IMR-90 (cell line): ENCODE measurements at regions not wholly inside any gene's neighbourhood (a gene's known extent, or its start where the extent isn't known, plus 50 kb on each side); places are given as distances from the start of the nearest gene placed in this dataset.

Experiments
- ATAC-seq: fragments of 200-7000 bp; cut with Tn5 transposase; 2 replicates; pipeline ENCODE4 v1.9.1; 2020; ENCODE audit warnings: low read depth, mild to moderate bottlenecking, moderate library complexity
- BruUV-seq: library from RNA; stranded (reverse); fragments of 400-500 nt; replicated peaks from 2 replicates; lab custom pipeline; 2021; lab: Mats Ljungman, UMichigan
- CTCF ChIA-PET: fragments of 300-600 bp; formaldehyde crosslinking; extraction: SDS; loops from one replicate; lab custom pipeline; 2021; ENCODE audit warnings: antibody characterized with exemption; lab: Yijun Ruan, JAX
- POLR2A ChIA-PET: fragments of 300-600 bp; sonication (Branson Sonifier 250); formaldehyde crosslinking; loops from one replicate; lab custom pipeline; 2022; ENCODE audit warnings: antibody characterized with exemption; ENCODE audit not compliant: unreplicated experiment; lab: Charles Lee
- DNase-seq: peaks from one replicate; pipeline ENCODE4 v3.0.0; 2013
- H2AFZ ChIP-seq: replicated peaks from 2 replicates; pipeline ENCODE3; 2013; ENCODE audit warnings: low read length, mild to moderate bottlenecking; ENCODE audit not compliant: poor library complexity
- H2AK5ac ChIP-seq: 2 replicates; pipeline ENCODE4 v1.6.1; 2013; ENCODE audit warnings: low read depth, low read length, inconsistent platforms
- H2AK9ac ChIP-seq: replicated peaks from 2 replicates; pipeline ENCODE3; 2013; ENCODE audit warnings: mild to moderate bottlenecking, low read depth, low read length, moderate library complexity; ENCODE audit not compliant: poor library complexity
- H2BK120ac ChIP-seq: 2 replicates; pipeline ENCODE4 v1.6.1; 2013; ENCODE audit warnings: low read depth, low read length, inconsistent platforms
- H2BK15ac ChIP-seq: 3 replicates; pipeline ENCODE4 v1.6.1; 2013; ENCODE audit warnings: low read depth, low read length, inconsistent platforms
- H2BK20ac ChIP-seq: 2 replicates; pipeline ENCODE4 v1.6.1; 2013; ENCODE audit warnings: low read depth, mild to moderate bottlenecking, inconsistent platforms, low read length, moderate library complexity
- H2BK5ac ChIP-seq: 2 replicates; pipeline ENCODE4 v1.6.1; 2013; ENCODE audit warnings: mild to moderate bottlenecking, low read depth, low read length, inconsistent platforms; ENCODE audit not compliant: poor library complexity, severe bottlenecking
- H3K14ac ChIP-seq: replicated peaks from 2 replicates; pipeline ENCODE4 v1.6.1; 2013; ENCODE audit warnings: low read depth, low read length, inconsistent platforms
- H3K18ac ChIP-seq: 2 replicates; pipeline ENCODE4 v1.6.1; 2013; ENCODE audit warnings: low read depth, low read length, control low read depth
- H3K23ac ChIP-seq: 2 replicates; pipeline ENCODE4 v1.6.1; 2013; ENCODE audit warnings: low read depth, low read length, inconsistent platforms
- H3K27ac ChIP-seq: 2 replicates; pipeline ENCODE4 v1.5.1; 2013; ENCODE audit warnings: mild to moderate bottlenecking, control low read depth, low read length; ENCODE audit not compliant: insufficient read depth
- H3K27me3 ChIP-seq: 2 replicates; pipeline ENCODE4 v1.6.1; 2013; ENCODE audit warnings: low read length; ENCODE audit not compliant: control insufficient read depth, insufficient read depth
- H3K36me3 ChIP-seq: 2 replicates; pipeline ENCODE4 v1.6.1; 2013; ENCODE audit warnings: low read length, mixed read lengths; ENCODE audit not compliant: control insufficient read depth, insufficient read depth
- H3K4ac ChIP-seq: 2 replicates; pipeline ENCODE4 v1.6.1; 2013; ENCODE audit warnings: low read depth, low read length, inconsistent platforms
- H3K4me1 ChIP-seq: 2 replicates; pipeline ENCODE4 v1.6.1; 2013; ENCODE audit warnings: low read length, mixed read lengths; ENCODE audit not compliant: control insufficient read depth, insufficient read depth
- H3K4me2 ChIP-seq: 2 replicates; pipeline ENCODE4 v1.6.1; 2013; ENCODE audit warnings: low read depth, mild to moderate bottlenecking, control low read depth, low read length, moderate library complexity
- H3K4me3 ChIP-seq: 2 replicates; pipeline ENCODE4 v1.5.1; 2013; ENCODE audit warnings: low read depth, mild to moderate bottlenecking, control low read depth, low read length, moderate library complexity; ENCODE audit not compliant: insufficient read depth
- H3K56ac ChIP-seq: 2 replicates; pipeline ENCODE4 v1.6.1; 2013; ENCODE audit warnings: low read length, inconsistent platforms; ENCODE audit not compliant: insufficient read depth; ENCODE audit errors: extremely low read depth
- H3K79me1 ChIP-seq, 2 experiments: 2 replicates each; pipeline ENCODE4 v1.6.1; 2013; ENCODE audit warnings: low read length in 2 of 2, inconsistent platforms in 1 of 2, low read depth in 1 of 2
- H3K9ac ChIP-seq: 2 replicates; pipeline ENCODE4 v1.6.1; 2013; ENCODE audit warnings: low read depth, low read length, control low read depth
- H3K9me1 ChIP-seq: 2 replicates; pipeline ENCODE4 v1.6.1; 2013; ENCODE audit warnings: low read length, inconsistent platforms; ENCODE audit not compliant: insufficient read depth
- H3K9me3 ChIP-seq: 2 replicates; pipeline ENCODE4 v1.6.1; 2013; ENCODE audit warnings: low read length; ENCODE audit not compliant: control insufficient read depth, insufficient read depth
- H4K20me1 ChIP-seq: 2 replicates; pipeline ENCODE4 v1.6.1; 2013; ENCODE audit warnings: low read length, inconsistent platforms; ENCODE audit not compliant: insufficient read depth
- H4K5ac ChIP-seq: 2 replicates; pipeline ENCODE4 v1.6.1; 2013; ENCODE audit warnings: mild to moderate bottlenecking, low read depth, low read length, control low read depth
- H4K8ac ChIP-seq, 2 experiments: 2 replicates each; pipeline ENCODE4 v1.6.1; 2013; ENCODE audit warnings: low read depth in 2 of 2, low read length in 2 of 2, control low read depth in 1 of 2, inconsistent platforms in 1 of 2
- H4K91ac ChIP-seq: 2 replicates; pipeline ENCODE4 v1.6.1; 2013; ENCODE audit warnings: low read depth, low read length, inconsistent platforms; ENCODE audit not compliant: insufficient read depth
- CEBPB ChIP-seq: IDR thresholded peaks from 2 replicates; pipeline ENCODE4 v1.6.1; 2012; ENCODE audit warnings: low read depth, low read length, improper control_type of control experiment
- CTCF ChIP-seq: conservative IDR thresholded peaks from 2 replicates; pipeline ENCODE4 v1.5.1; 2012; ENCODE audit warnings: mild to moderate bottlenecking, low read depth, low read length, improper control_type of control experiment
- FOS ChIP-seq: fragments of 150-350 bp; IDR thresholded peaks from 2 replicates; pipeline ENCODE4 v1.6.1; 2016; ENCODE audit warnings: low read depth, low read length
- MAFK ChIP-seq: IDR thresholded peaks from 2 replicates; pipeline ENCODE4 v1.6.1; 2012; ENCODE audit warnings: low read depth, low read length, improper control_type of control experiment
- MAZ ChIP-seq: IDR thresholded peaks from 2 replicates; pipeline ENCODE4 v1.6.1; 2012; ENCODE audit warnings: low read depth, mild to moderate bottlenecking, low read length, improper control_type of control experiment, moderate library complexity, borderline replicate concordance
- MXI1 ChIP-seq: IDR thresholded peaks from 2 replicates; pipeline ENCODE4 v1.6.1; 2012; ENCODE audit warnings: low read depth, mild to moderate bottlenecking, low read length, moderate library complexity, borderline replicate concordance
- NFE2L2 ChIP-seq: fragments of 150-350 bp; IDR thresholded peaks from 2 replicates; pipeline ENCODE4 v1.6.1; 2016; ENCODE audit warnings: low read depth, mild to moderate bottlenecking, low read length
- RAD21 ChIP-seq: IDR thresholded peaks from 2 replicates; pipeline ENCODE4 v1.6.1; 2012; ENCODE audit warnings: low read length, improper control_type of control experiment
- RCOR1 ChIP-seq: IDR thresholded peaks from 2 replicates; pipeline ENCODE4 v1.6.1; 2012; ENCODE audit warnings: mild to moderate bottlenecking, low read length, improper control_type of control experiment; ENCODE audit not compliant: insufficient replicate concordance
- RFX5 ChIP-seq: IDR thresholded peaks from 2 replicates; pipeline ENCODE4 v1.8.0; 2012; ENCODE audit warnings: low read depth, mild to moderate bottlenecking, low read length, moderate library complexity
- SMC3 ChIP-seq: fragments of 150-350 bp; IDR thresholded peaks from 2 replicates; pipeline ENCODE4 v1.6.1; 2016; ENCODE audit warnings: low read depth, mild to moderate bottlenecking, antibody characterized with exemption, low read length, moderate library complexity
- WGBS, 2 experiments: methylation state at CpG; one replicate each; pipeline versions ENCODE4 v1.1.5 to v1.1.7; 2013; ENCODE audit warnings: missing lambda C conversion rate in 2 of 2; ENCODE audit not compliant: insufficient read length in 1 of 2; ENCODE audit errors: extremely low coverage in 2 of 2; 5-methylcytosine and 5-hydroxymethylcytosine counted together
- dilution Hi-C: fragments of 300-500 bp; cut with HindIII; formaldehyde crosslinking; loops from one replicate; pipeline ENCODE4 v1.14.3; 2018; ENCODE audit warnings: low sequenced_read_pairs; ENCODE audit not compliant: unreplicated experiment
- in situ Hi-C: fragments of 300-500 bp; cut with MboI; formaldehyde crosslinking; loops from 3 replicates; pipeline ENCODE4 v1.14.3; 2019; ENCODE audit warnings: low sequenced_read_pairs, inconsistent platforms, mixed read lengths
- intact Hi-C: fragments of 100-400 bp; cut with micrococcal nuclease; formaldehyde crosslinking; loops from 2 replicates; pipeline ENCODE4 v1.10.0; 2022
- TF ChIP-seq, protein P1 (sequence below): fragments of 150-350 bp; IDR thresholded peaks from 2 replicates; pipeline ENCODE4 v1.6.1; 2017; ENCODE audit warnings: mild to moderate bottlenecking, antibody characterized with exemption, low read length, low read depth
- TF ChIP-seq, protein P2 (sequence below): fragments of 150-350 bp; IDR thresholded peaks from 2 replicates; pipeline ENCODE4 v1.6.1; 2016; ENCODE audit warnings: low read depth, mild to moderate bottlenecking, low read length, moderate library complexity, borderline replicate concordance

DNA sequence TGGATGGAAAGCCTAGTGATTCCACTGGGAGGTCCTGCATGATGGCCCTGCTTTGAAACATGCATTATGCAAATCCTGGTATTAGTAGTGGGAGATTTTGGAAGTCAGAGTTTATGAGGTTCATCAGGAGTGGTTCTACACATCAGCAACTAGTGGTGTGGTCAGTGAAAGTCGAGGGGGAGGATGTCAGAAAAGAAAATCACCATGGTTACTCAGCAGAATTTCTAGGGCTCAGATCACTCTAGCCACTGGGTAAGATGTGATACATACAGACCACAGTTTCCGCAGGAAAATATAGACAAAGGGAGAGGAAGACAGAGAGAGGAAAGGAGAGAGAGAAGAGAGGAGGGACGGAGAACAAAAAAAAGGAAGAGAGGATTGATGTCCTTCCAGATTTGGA lies 2100.7 kb upstream of the PIK3C3 start:
- Histone ChIP-seq H2AK5ac (no peak overlapping the region), H2AFZ (no peak overlapping the region), H2AK9ac (no peak overlapping the region), H2BK120ac (no peak overlapping the region), H3K4me3 (no peak overlapping the region), H3K14ac (no peak overlapping the region), H4K8ac (no peak overlapping the region), H3K18ac (no peak overlapping the region), H2BK5ac (no peak overlapping the region), H3K9ac (no peak overlapping the region), H3K23ac (no peak overlapping the region), H3K4me2 (no peak overlapping the region), H4K91ac (no peak overlapping the region), H3K9me1 (no peaks in the 10 kb centered on the region), H2BK15ac (no peak overlapping the region), H3K56ac (no peak overlapping the region), H2BK20ac (no peak overlapping the region), H3K27me3 (no peaks in the 10 kb centered on the region), H3K27ac (no peak overlapping the region), H3K4me1 (no peaks in the 10 kb centered on the region), H3K36me3 (no peaks in the 10 kb centered on the region), H4K20me1 (no peaks in the 10 kb centered on the region), H3K4ac (no peak overlapping the region), H3K9me3 (no peaks in the 10 kb centered on the region), H3K79me1 (no peaks in the 10 kb centered on the region), H4K5ac (no peak overlapping the region)
- in situ Hi-C loops: no loop called here
- intact Hi-C loops: no loop called here
- TF ChIP-seq MXI1 (no peak), RCOR1 (no peak), CTCF (no peak), SMC3 (no peak), MAZ (no peak), RFX5 (no peak), MAFK (no peak), FOS (no peak), CEBPB (no peak), NFE2L2 (no peak), RAD21 (no peak)
- TF ChIP-seq, protein P1, sequence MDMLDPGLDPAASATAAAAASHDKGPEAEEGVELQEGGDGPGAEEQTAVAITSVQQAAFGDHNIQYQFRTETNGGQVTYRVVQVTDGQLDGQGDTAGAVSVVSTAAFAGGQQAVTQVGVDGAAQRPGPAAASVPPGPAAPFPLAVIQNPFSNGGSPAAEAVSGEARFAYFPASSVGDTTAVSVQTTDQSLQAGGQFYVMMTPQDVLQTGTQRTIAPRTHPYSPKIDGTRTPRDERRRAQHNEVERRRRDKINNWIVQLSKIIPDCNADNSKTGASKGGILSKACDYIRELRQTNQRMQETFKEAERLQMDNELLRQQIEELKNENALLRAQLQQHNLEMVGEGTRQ: no peak
- TF ChIP-seq, protein P2, sequence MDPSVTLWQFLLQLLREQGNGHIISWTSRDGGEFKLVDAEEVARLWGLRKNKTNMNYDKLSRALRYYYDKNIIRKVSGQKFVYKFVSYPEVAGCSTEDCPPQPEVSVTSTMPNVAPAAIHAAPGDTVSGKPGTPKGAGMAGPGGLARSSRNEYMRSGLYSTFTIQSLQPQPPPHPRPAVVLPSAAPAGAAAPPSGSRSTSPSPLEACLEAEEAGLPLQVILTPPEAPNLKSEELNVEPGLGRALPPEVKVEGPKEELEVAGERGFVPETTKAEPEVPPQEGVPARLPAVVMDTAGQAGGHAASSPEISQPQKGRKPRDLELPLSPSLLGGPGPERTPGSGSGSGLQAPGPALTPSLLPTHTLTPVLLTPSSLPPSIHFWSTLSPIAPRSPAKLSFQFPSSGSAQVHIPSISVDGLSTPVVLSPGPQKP: no peak
- POLR2A ChIA-PET: no interaction called here
- no TSS peak for BruUV-seq
- ATAC-seq: no peak
- CTCF ChIA-PET: interaction anchor here (1.4 kb wide), 1 partner anchor 9 kb away, joined by 3 read pairs; no protein-coding TSS in a partner anchor
- dilution Hi-C loops: no loop called here
- WGBS, 2 experiments: no CpG with 5 or more reads among the region's 3 CpGs
- DNase-seq: no peak
